ENCODE measurements at regions not wholly inside any gene's neighbourhood (a gene's known extent, or its start where the extent isn't known, plus 50 kb on each side); places are given as distances from the start of the nearest gene placed in this dataset.

DNA sequence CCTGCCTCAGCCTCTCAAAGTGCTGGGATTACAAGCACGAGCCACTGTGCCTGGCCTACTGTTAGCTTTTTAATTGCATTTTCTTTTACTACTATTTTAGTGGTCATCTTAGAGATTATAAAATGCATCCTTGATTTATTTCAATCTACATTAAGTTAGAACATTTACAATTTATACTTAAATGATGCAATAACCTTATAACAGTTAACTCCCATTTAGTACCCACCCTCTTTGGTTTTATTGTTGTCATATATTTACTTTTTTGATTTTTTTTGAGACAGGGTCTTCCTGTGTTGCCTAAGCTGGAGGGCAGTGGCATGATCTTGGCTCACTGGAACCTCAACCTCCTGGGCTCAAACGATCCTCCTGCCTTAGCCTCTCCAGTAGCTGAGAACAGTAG lies 77.3 kb downstream of the PPCDC start:
- no peak for DNase-seq (ENCODE audit: extremely low read depth, low read depth)
- TF ChIP-seq, protein P1, sequence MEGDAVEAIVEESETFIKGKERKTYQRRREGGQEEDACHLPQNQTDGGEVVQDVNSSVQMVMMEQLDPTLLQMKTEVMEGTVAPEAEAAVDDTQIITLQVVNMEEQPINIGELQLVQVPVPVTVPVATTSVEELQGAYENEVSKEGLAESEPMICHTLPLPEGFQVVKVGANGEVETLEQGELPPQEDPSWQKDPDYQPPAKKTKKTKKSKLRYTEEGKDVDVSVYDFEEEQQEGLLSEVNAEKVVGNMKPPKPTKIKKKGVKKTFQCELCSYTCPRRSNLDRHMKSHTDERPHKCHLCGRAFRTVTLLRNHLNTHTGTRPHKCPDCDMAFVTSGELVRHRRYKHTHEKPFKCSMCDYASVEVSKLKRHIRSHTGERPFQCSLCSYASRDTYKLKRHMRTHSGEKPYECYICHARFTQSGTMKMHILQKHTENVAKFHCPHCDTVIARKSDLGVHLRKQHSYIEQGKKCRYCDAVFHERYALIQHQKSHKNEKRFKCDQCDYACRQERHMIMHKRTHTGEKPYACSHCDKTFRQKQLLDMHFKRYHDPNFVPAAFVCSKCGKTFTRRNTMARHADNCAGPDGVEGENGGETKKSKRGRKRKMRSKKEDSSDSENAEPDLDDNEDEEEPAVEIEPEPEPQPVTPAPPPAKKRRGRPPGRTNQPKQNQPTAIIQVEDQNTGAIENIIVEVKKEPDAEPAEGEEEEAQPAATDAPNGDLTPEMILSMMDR (IDR thresholded peaks at IDR 0.05; ENCODE audit: low read depth, low read length): no peak

DNA sequence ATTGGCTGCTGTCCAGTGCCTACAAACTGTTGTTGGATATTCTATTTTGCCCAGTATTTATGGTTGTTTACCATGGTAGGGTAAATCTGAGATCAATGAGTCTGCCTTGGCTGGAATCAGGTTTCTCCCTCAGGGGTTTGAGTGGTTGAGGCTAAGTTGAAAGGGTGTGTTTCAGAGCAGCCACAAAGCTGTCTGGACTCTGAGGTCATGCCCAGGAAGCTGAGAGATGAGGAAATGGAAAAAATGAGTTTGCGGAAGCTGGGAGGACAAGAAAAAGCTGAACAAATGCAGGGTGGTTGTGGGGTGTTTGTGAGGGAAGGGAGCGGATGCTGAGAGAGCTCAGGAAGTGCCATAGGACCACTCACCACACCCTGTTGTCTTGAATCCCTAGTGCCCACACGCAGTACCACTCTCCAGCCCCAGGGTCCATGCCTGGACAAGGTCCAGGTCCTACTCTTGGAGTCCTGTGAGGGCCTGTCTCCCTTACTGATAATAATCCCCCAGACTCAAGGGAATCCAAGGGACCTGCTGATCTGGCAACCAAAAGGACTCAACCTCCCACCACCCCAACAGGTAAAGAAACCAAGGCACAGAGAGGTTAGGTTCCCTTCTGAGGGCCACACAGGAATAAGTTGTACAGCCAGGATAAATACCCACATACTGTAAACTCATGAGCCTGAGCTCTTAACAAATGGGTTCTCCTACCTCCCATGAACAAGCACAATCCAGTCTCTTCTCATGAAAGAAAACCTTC lies 81.6 kb downstream of the PPCDC start:
- DNase-seq (ENCODE audit: extremely low read depth, low read depth): peak; percentile 82
- TF ChIP-seq, protein P1 (IDR thresholded peaks at IDR 0.05; ENCODE audit: low read depth, low read length): no peak

DNA sequence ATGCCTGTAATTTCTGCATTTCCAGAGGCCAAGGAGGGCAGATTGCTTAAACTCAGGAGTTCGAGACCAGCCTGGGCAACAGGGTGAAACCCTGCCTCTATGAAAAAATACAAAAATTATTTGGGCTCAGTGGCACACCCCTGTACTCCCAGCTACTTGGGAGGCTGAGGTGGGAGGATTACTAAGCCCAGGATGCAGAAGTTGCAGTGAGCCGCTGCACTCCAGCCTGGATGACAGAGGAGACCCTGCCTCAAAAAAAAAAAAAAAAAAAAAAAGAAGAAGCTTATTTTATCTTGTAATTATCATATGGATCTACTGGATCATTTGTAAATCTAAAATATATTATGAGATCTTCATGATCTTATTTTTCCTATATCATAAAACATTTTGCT lies 84.1 kb downstream of the PPCDC start:
- DNase-seq (ENCODE audit: extremely low read depth, low read depth): no peak
- TF ChIP-seq, protein P1 (IDR thresholded peaks at IDR 0.05; ENCODE audit: low read depth, low read length): no peak

DNA sequence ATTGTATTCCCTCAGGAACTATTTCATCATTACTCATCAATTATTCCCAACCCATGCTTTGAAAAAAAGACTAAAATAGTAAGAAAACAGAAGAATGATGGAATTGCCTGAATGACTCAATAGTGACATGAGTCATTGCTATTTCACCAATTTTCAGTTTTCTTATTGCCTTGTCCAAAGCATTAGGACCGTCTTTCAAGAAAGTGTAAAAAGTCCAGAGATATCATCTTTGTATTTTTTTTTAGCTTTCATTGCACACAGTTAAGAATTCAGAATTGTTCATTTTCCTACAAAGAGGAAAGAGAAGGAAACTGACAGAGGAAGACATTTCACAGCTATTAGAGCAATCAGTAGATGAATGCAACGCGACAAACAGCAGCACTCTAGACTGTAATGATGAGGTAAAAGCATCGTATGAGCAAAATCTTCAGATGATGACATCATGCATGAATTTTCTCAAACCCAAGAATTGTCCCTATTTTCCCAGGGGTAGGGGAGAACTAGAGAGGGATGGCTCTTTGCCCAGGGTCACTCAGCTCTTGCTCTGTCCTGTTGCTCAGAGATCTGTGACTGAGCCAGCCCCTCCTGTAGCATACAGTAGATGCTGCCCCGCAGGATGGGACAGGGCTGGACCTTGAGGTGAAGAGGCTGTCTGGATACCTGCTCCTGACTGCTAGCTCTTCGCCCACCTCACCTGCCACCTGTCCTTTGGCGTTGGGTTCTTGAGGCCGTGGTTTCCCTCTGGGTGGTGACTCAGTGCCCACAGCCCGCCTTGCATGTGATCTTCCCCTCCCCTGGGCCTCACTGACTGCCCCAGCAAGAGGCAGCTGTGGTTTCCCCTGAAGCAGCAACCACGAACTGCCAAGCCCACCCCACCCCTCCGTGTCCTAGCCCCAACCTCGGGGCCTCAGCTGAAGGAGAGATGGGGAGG lies 84.8 kb downstream of the PPCDC start:
- TF ChIP-seq, protein P1 (IDR thresholded peaks at IDR 0.05; ENCODE audit: low read depth, low read length): no peak
- DNase-seq (ENCODE audit: extremely low read depth, low read depth): peak; percentile 49

DNA sequence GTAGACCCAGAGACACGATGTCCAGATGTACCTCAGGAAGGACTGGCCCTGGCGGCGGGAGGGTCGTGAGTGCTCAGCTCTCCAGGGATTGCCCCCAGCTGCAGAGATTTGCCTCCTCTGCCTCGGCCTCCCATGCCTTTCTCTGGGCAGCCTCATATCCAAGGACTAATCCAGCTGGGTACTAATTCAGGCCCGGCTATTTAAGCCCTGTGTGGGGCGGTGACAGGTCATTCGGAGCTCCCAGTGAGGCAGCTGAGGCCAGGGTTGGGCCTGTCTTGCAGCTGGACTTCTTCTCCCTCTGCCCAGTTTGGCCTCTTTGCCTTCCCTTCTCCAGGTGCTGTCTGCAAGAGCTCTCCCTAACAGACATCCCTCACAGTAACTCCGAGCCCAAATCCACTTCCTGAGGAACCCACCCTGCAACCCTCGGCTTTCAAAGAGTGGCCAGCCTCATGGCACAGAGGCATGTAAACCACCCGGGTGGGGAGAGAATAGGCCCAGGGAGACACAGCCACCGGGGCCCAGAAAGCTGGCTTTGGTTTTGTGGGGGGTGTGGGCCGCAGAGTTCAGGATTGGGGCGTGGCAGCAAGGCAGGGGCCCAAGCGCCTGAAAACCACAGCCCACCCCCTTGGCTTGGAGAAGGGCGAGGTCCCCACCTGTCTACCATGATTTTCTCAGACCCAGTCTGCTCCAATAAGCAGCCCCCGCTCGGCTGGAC lies 85.8 kb downstream of the PPCDC start:
- TF ChIP-seq, protein P1 (IDR thresholded peaks at IDR 0.05; ENCODE audit: low read depth, low read length): no peak
- DNase-seq (ENCODE audit: extremely low read depth, low read depth): no peak

DNA sequence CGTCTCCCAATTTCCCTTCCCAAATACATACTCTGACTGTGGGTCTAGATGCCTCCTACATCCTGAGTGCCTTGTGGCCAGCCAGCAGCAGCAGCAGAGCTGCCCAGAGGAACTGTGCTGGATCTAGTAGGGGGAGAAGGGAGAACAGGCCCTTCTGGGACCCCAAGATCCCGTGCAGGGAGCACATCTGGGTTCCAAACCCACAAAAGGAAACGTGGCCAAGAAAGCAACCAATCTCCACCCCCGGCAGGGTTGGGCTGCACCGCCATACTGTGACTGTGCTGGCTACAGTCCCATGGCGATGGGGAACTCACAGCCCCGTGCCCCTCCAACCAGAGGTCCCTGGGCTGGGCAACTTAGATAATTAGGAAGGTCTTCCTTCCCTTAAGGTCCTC lies 86.3 kb downstream of the PPCDC start:
- no peak for DNase-seq (ENCODE audit: extremely low read depth, low read depth)
- TF ChIP-seq, protein P1 (IDR thresholded peaks at IDR 0.05; ENCODE audit: low read depth, low read length): no peak
